ENCODE measurements at regions not wholly inside any gene's neighbourhood (a gene's known extent, or its start where the extent isn't known, plus 50 kb on each side); places are given as distances from the start of the nearest gene placed in this dataset.

GRCh38 chr1:17904290-17904689 is 149.2 kb downstream of the ACTL8 start:
- DNase-seq: no peak

GRCh38 chr1:17907999-17908398 is 152.9 kb downstream of the ACTL8 start:
- no peak for DNase-seq

- no peak for DNase-seq
Observed at GRCh38 chr1:17908945-17909344, 153.8 kb downstream of the ACTL8 start.

- DNase-seq: no peak
Observed at GRCh38 chr1:17909634-17910033, 154.5 kb downstream of the ACTL8 start.

GRCh38 chr1:17911791-17912190 is 156.7 kb downstream of the ACTL8 start:
- no peak for DNase-seq

- no peak for DNase-seq
Observed at GRCh38 chr1:17912491-17912890, 157.4 kb downstream of the ACTL8 start.

- DNase-seq: peak in 5 of 56 donors; percentile 4 to 17 (median 7)
Observed at GRCh38 chr1:17913326-17914115, 158.4 kb downstream of the ACTL8 start.

GRCh38 chr1:17914131-17914530 is 159.0 kb downstream of the ACTL8 start:
- no peak for DNase-seq

- no peak for DNase-seq
Observed at GRCh38 chr1:17914987-17915386, 159.9 kb downstream of the ACTL8 start.

- no peak for DNase-seq
Observed at GRCh38 chr1:17915511-17916197, 160.5 kb downstream of the ACTL8 start.

- no peak for DNase-seq
Observed at GRCh38 chr1:17916702-17917101, 161.6 kb downstream of the ACTL8 start.

- DNase-seq: peak in 12 of 56 donors; percentile 4 to 52 (median 8)
Observed at GRCh38 chr1:17919525-17920439, 164.6 kb downstream of the ACTL8 start.

GRCh38 chr1:17920881-17921640 is 165.9 kb downstream of the ACTL8 start:
- DNase-seq: no peak

- DNase-seq: peak in 18 of 56 donors; percentile 1 to 66 (median 16)
Observed at GRCh38 chr1:17922833-17923232, 167.7 kb downstream of the ACTL8 start.

GRCh38 chr1:17923666-17924065 is 168.5 kb downstream of the ACTL8 start:
- DNase-seq: peak in 1 of 56 donors; percentile 4

GRCh38 chr1:17924578-17924977 is 169.4 kb downstream of the ACTL8 start:
- DNase-seq: no peak

- no peak for DNase-seq
Observed at GRCh38 chr1:17925290-17926237, 170.4 kb downstream of the ACTL8 start.

GRCh38 chr1:17926906-17927305 is 171.8 kb downstream of the ACTL8 start:
- no peak for DNase-seq

GRCh38 chr1:17927952-17928351 is 172.8 kb downstream of the ACTL8 start:
- DNase-seq: no peak

GRCh38 chr1:17929224-17929623 is 174.1 kb downstream of the ACTL8 start:
- DNase-seq: no peak
